Glutamatergic neuron (in vitro differentiated cells): ENCODE measurements at regions not wholly inside any gene's neighbourhood (a gene's known extent, or its start where the extent isn't known, plus 50 kb on each side); places are given as distances from the start of the nearest gene placed in this dataset.

Source experiments
- DNase-seq: peaks from one replicate; pipeline ENCODE4 v3.0.0; 2022
- H3K27ac Mint-ChIP-seq: one replicate; pipeline ENCODE4 v1.8.0; 2020; ENCODE audit warnings: mild to moderate bottlenecking, mixed read lengths, inconsistent platforms; ENCODE audit not compliant: unreplicated experiment
- H3K27me3 Mint-ChIP-seq: one replicate; pipeline ENCODE4 v1.8.0; 2020; ENCODE audit warnings: mild to moderate bottlenecking, moderate library complexity, mixed read lengths, inconsistent platforms; ENCODE audit not compliant: unreplicated experiment
- H3K36me3 Mint-ChIP-seq: one replicate; pipeline ENCODE4 v1.8.0; 2020; ENCODE audit warnings: mild to moderate bottlenecking, mixed read lengths, inconsistent platforms; ENCODE audit not compliant: unreplicated experiment
- H3K4me1 Mint-ChIP-seq: one replicate; pipeline ENCODE4 v1.8.0; 2020; ENCODE audit warnings: mild to moderate bottlenecking, low read depth, mixed read lengths, inconsistent platforms; ENCODE audit not compliant: unreplicated experiment
- H3K4me3 Mint-ChIP-seq: one replicate; pipeline ENCODE4 v1.8.0; 2020; ENCODE audit warnings: mild to moderate bottlenecking, mixed read lengths, inconsistent platforms; ENCODE audit not compliant: unreplicated experiment
- H3K9me3 Mint-ChIP-seq: one replicate; pipeline ENCODE4 v1.8.0; 2020; ENCODE audit warnings: mild to moderate bottlenecking, moderate library complexity, mixed read lengths, inconsistent platforms; ENCODE audit not compliant: unreplicated experiment
- TF ChIP-seq, protein P1 (sequence below): fragments of 200-600 bp; sonication (generic); IDR thresholded peaks from one replicate; pipeline ENCODE4 v1.5.0; 2021; ENCODE audit not compliant: partially characterized antibody, unreplicated experiment

DNA sequence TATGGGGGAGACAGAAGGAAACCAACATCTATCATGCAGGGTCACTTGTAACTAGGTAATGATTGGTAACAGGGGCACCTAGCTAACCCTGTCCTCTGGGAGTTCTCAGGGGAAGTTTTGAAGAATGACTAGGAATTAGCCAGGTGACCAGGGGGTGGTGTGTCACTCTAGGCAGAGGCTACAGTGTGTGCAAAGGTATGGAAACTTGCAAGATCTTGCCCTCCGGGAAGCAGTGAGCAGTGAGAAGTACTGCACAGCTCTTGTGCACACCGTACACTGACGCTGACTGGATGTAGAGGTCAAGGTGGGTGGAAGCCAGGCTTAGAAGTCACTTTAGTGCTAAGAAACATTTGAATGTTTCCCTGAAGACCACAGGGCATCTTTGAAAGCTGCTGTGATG, 62.9 kb upstream of the LMO4 start:
- Mint-ChIP-seq H3K9me3 (no peaks in the 10 kb centered on the region), H3K27me3 (no peaks in the 10 kb centered on the region), H3K36me3 (no peaks in the 10 kb centered on the region), H3K27ac (no peak overlapping the region), H3K4me1 (no peaks in the 10 kb centered on the region), H3K4me3 (no peak overlapping the region)
- TF ChIP-seq, protein P1, sequence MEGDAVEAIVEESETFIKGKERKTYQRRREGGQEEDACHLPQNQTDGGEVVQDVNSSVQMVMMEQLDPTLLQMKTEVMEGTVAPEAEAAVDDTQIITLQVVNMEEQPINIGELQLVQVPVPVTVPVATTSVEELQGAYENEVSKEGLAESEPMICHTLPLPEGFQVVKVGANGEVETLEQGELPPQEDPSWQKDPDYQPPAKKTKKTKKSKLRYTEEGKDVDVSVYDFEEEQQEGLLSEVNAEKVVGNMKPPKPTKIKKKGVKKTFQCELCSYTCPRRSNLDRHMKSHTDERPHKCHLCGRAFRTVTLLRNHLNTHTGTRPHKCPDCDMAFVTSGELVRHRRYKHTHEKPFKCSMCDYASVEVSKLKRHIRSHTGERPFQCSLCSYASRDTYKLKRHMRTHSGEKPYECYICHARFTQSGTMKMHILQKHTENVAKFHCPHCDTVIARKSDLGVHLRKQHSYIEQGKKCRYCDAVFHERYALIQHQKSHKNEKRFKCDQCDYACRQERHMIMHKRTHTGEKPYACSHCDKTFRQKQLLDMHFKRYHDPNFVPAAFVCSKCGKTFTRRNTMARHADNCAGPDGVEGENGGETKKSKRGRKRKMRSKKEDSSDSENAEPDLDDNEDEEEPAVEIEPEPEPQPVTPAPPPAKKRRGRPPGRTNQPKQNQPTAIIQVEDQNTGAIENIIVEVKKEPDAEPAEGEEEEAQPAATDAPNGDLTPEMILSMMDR, result no peak
- DNase-seq, result no peak

DNA sequence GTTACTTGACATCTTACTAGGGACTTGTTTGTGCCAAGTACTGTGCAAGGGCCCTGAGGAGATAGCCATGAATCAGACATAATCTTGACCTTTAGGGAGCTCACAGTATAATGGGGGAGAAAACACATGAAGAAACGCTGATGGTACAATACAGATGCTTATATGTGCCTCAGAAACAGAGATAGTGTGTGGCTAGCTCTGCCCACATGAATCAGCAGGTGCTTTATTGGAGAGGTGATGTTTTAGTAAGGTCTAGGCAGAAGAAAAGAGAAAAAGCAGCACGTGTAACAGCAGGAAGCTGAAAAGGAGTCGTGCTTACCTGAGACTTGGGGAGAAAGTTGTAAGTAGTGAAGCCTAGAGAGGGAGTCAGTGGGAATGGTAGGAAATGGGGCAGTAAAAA, 60.6 kb upstream of the LMO4 start:
- H3K4me3 Mint-ChIP-seq, result no peak overlapping the region
- H3K4me1 Mint-ChIP-seq, result no peaks in the 10 kb centered on the region
- DNase-seq, result no peak
- H3K27ac Mint-ChIP-seq, result no peak overlapping the region
- H3K27me3 Mint-ChIP-seq, result no peaks in the 10 kb centered on the region
- H3K36me3 Mint-ChIP-seq, result no peaks in the 10 kb centered on the region
- TF ChIP-seq, protein P1, result no peak
- no peaks in the 10 kb centered on the region for H3K9me3 Mint-ChIP-seq

DNA sequence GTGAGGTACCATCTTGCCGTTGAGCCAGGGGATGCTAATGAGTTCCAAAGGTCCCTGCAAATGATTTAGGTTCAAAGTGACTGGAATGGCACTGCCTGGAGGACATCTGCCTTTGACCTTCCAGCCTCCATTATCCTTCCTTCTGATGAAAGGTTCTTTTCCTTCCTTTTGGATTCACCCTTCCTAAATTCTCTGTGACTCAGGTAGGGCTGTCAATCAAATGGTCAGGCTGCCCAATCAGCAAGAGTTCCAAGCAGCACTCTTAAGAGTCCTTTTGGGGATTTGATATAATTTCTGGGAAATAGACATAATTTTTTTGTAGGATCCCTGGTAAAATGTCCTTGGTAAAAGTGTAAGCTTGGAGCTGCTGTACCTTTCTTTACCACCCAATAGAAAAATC, 58.8 kb upstream of the LMO4 start:
- Mint-ChIP-seq H3K36me3 (no peaks in the 10 kb centered on the region), H3K4me3 (no peak overlapping the region), H3K27me3 (no peaks in the 10 kb centered on the region), H3K4me1 (no peaks in the 10 kb centered on the region), H3K9me3 (no peaks in the 10 kb centered on the region), H3K27ac (no peak overlapping the region)
- TF ChIP-seq, protein P1, result no peak
- no peak for DNase-seq

DNA sequence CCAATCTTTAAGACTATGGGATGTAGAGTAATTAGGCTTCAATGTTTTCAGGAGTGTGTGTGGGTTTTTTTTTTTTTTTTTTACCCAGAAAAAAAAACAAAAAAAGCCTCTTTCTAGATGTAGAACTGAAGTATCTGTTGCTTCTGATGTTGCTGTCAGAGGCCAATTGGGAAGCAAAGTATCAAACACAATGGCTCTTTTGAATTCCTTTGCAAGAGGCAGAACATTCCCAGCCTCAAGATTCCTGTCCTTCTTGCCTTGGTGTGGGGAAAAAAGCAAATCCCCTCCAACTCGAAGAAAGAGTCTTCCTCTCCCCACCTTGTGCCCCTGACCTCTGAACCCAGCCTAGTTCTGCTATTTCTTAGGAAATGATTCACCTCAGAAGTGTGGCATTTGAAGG, 55.4 kb upstream of the LMO4 start:
- TF ChIP-seq, protein P1, result no peak
- no peak for DNase-seq
- Mint-ChIP-seq H3K36me3 (no peaks in the 10 kb centered on the region), H3K27ac (no peak overlapping the region), H3K9me3 (no peaks in the 10 kb centered on the region), H3K4me3 (no peak overlapping the region), H3K4me1 (no peaks in the 10 kb centered on the region), H3K27me3 (no peaks in the 10 kb centered on the region)

DNA sequence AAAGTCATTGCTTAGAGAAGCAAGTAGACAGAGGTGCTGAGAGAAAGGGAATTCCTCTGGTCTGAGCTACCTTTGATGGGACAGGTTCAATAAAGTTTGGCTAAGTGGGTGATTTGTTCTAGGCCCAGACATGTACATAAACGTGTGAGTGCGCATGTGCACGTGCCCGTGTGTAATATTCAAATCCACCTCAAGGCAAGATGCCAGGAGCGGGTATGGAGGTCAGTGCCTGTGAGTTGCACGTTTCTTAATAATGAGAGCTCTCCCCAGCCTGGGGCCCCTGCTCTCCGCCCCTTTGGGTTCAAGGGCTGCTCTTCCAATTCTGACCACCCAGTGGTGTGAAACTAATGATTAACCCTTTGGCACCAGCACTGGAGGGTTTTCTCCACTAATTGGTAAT, 53.8 kb upstream of the LMO4 start:
- Mint-ChIP-seq H3K4me3 (no peak overlapping the region), H3K27me3 (no peaks in the 10 kb centered on the region), H3K27ac (no peak overlapping the region), H3K36me3 (no peaks in the 10 kb centered on the region), H3K4me1 (peaks cover 4% of the 10 kb centered on the region), H3K9me3 (no peaks in the 10 kb centered on the region)
- TF ChIP-seq, protein P1, result no peak
- DNase-seq, result no peak
